Karpas-422 (cell line): ENCODE measurements at regions not wholly inside any gene's neighbourhood (a gene's known extent, or its start where the extent isn't known, plus 50 kb on each side); places are given as distances from the start of the nearest gene placed in this dataset.
"Not testable (repeated sequence)": the region's sequence is repeated elsewhere in the genome, so short reads cannot be mapped to it uniquely, and the experiment has no call there.

Source experiments
- DNase-seq: peaks from one replicate; pipeline ENCODE4 v3.0.0-alpha.2; 2015
- H2AFZ ChIP-seq: fragments of 200-600 bp; sonication (generic); 2 replicates; pipeline ENCODE4 v1.6.1; 2014; ENCODE audit warnings: antibody characterized with exemption, low read length, mixed read lengths
- H3K27ac ChIP-seq: fragments of 200-600 bp; sonication (generic); 2 replicates; pipeline ENCODE4 v1.5.1; 2014; ENCODE audit warnings: mild to moderate bottlenecking, low read length, moderate library complexity
- H3K27me3 ChIP-seq: fragments of 200-600 bp; sonication (generic); 2 replicates; pipeline ENCODE4 v1.6.1; 2014; ENCODE audit warnings: low read length, mixed read lengths
- H3K36me3 ChIP-seq: fragments of 200-600 bp; sonication (generic); 2 replicates; pipeline ENCODE4 v1.6.1; 2014; ENCODE audit warnings: low read length, mixed read lengths; ENCODE audit not compliant: insufficient read depth
- H3K4me1 ChIP-seq: fragments of 200-600 bp; sonication (generic); 2 replicates; pipeline ENCODE4 v1.6.1; 2014; ENCODE audit warnings: mild to moderate bottlenecking, low read length, mixed read lengths
- H3K4me2 ChIP-seq: fragments of 200-600 bp; sonication (generic); 2 replicates; pipeline ENCODE4 v1.6.1; 2014; ENCODE audit warnings: low read length, low read depth, mild to moderate bottlenecking; ENCODE audit not compliant: poor library complexity, severe bottlenecking
- H3K4me3 ChIP-seq: fragments of 200-600 bp; sonication (generic); 2 replicates; pipeline ENCODE4 v1.5.1; 2014; ENCODE audit warnings: mild to moderate bottlenecking, antibody characterized with exemption, low read length, mixed read lengths
- H3K79me2 ChIP-seq: fragments of 200-600 bp; sonication (generic); 2 replicates; pipeline ENCODE4 v1.6.1; 2014; ENCODE audit warnings: mild to moderate bottlenecking, low read length, mixed read lengths
- H3K9ac ChIP-seq: fragments of 200-600 bp; sonication (generic); 2 replicates; pipeline ENCODE4 v1.6.0; 2014; ENCODE audit warnings: low read length
- H3K9me2 ChIP-seq: fragments of 200-600 bp; sonication (generic), shearing (Covaris generic); replicated peaks from 2 replicates; pipeline ENCODE4 v1.6.0; 2014; ENCODE audit warnings: mild to moderate bottlenecking, low read length, moderate library complexity; ENCODE audit not compliant: insufficient read depth
- H3K9me3 ChIP-seq: fragments of 300-700, 200-600 bp; sonication (generic); 2 replicates; pipeline ENCODE4 v1.6.1; 2014; ENCODE audit warnings: low read length, mixed read lengths
- H4K20me1 ChIP-seq: fragments of 200-600 bp; sonication (generic); 2 replicates; pipeline ENCODE4 v1.6.1; 2014; ENCODE audit warnings: mild to moderate bottlenecking, antibody characterized with exemption, low read length, low read depth; ENCODE audit not compliant: insufficient read depth

DNA sequence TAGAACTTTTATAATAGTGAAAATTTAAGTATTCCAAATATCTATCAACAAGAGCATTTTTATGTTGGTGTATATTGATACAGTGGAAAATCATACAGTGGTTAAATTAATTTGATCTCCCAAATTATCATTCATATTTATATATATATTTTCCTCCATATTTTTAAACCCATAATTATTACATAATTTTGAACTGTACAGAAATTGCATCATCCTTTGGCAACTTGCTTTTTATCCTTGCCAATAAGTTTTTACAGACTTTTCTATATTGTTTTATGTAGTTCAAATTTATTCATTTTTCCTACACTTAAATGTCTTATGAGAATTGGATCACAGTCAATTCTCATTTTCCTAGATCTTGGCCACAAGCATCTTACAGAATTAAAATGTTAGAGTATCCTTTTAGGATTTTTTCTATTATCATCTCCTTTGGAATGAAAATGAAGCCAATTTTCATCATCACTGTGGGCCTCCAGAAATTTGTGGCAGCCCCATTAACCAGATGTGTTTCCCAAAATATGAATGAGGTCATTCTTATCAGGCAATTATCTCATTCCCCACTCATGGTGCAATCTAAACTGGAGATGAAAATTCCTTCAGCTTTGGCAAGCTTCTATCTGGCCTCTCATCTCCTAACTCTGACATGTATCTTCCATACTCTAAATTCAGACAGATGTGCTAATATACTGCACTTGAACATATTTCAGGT is 94.2 kb upstream of the DLGAP1 start:
- no peak for DNase-seq
- H3K4me2 ChIP-seq = no peak overlapping the region
- no peak overlapping the region for H2AFZ ChIP-seq
- H4K20me1 ChIP-seq = no peaks in the 10 kb centered on the region
- no peaks in the 10 kb centered on the region for H3K9me2 ChIP-seq
- H3K9ac ChIP-seq = no peak overlapping the region
- no peaks in the 10 kb centered on the region for H3K9me3 ChIP-seq
- no peak overlapping the region for H3K4me3 ChIP-seq
- no peaks in the 10 kb centered on the region for H3K36me3 ChIP-seq
- no peaks in the 10 kb centered on the region for H3K4me1 ChIP-seq
- H3K79me2 ChIP-seq = no peaks in the 10 kb centered on the region
- H3K27me3 ChIP-seq = no peaks in the 10 kb centered on the region
- no peak overlapping the region for H3K27ac ChIP-seq

GRCh38 chr18:4547126-4547525 is 92.0 kb upstream of the DLGAP1 start:
- no peak overlapping the region for H3K4me2 ChIP-seq
- no peaks in the 10 kb centered on the region for H4K20me1 ChIP-seq
- H3K9me2 ChIP-seq = no peaks in the 10 kb centered on the region
- no peaks in the 10 kb centered on the region for H3K36me3 ChIP-seq
- no peaks in the 10 kb centered on the region for H3K79me2 ChIP-seq
- DNase-seq = no peak
- no peaks in the 10 kb centered on the region for H3K27me3 ChIP-seq
- no peak overlapping the region for H3K27ac ChIP-seq
- no peak overlapping the region for H3K9ac ChIP-seq
- no peaks in the 10 kb centered on the region for H3K4me1 ChIP-seq
- H3K9me3 ChIP-seq = no peaks in the 10 kb centered on the region
- H3K4me3 ChIP-seq = no peak overlapping the region
- no peak overlapping the region for H2AFZ ChIP-seq

DNA sequence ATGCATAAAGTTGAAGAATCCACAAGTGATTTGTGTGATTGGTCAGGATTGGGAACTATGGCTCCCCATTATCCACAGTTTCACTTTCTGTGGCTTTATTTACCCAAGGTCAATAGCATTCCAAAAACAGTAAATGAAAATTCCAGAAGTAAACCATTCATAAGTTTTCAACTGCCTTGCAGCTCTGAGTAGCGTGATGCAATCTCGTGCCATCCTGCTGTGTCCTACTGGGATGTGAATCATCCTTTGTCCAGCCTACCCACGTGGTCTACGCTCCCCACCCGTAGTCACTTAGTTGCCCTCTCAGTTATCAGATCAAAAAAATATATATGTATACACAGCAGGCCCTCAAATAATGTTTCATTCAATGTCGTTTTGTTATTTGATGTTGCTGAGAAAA is 89.0 kb upstream of the DLGAP1 start:
- Histone ChIP-seq H3K4me2 (no peak overlapping the region), H4K20me1 (no peaks in the 10 kb centered on the region), H3K27me3 (peaks cover under 1% of the 10 kb centered on the region; the same call in 1 of the 2 replicates), H3K27ac (no peak overlapping the region), H3K36me3 (no peaks in the 10 kb centered on the region), H3K9me3 (peaks cover under 1% of the 10 kb centered on the region), H3K9ac (no peak overlapping the region), H3K4me3 (no peak overlapping the region), H3K79me2 (no peaks in the 10 kb centered on the region), H3K4me1 (no peaks in the 10 kb centered on the region), H2AFZ (no peak overlapping the region), H3K9me2 (no peaks in the 10 kb centered on the region)
- DNase-seq = no peak

DNA sequence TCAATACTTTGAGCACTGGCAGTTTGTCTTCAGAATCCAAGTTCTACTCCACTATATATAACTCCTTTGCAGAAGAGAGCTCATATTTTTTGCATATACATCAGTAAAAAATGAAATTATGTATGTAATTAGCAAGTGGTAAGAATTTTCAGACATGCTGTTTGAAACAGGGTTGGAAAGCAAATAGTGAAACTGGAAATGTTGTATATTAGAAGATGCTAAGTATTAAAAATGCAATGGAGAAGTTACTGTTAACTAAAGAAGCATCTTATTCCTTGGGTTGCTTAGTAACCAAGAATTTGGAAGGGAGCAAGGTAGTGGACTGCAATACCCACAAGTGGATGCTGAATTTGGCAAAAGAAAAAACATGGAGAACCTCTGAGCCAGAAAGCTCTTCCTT is 88.6 kb upstream of the DLGAP1 start:
- peaks cover 3% of the 10 kb centered on the region; the same call in 1 of the 2 replicates for H3K27me3 ChIP-seq
- no peaks in the 10 kb centered on the region for H3K79me2 ChIP-seq
- H3K27ac ChIP-seq = no peak overlapping the region
- H3K36me3 ChIP-seq = no peaks in the 10 kb centered on the region
- no peak overlapping the region for H3K4me3 ChIP-seq
- no peak overlapping the region for H3K4me2 ChIP-seq
- H3K9ac ChIP-seq = no peak overlapping the region
- peaks cover 5% of the 10 kb centered on the region for H3K9me3 ChIP-seq
- H2AFZ ChIP-seq = no peak overlapping the region
- no peaks in the 10 kb centered on the region for H3K9me2 ChIP-seq
- DNase-seq = no peak
- no peaks in the 10 kb centered on the region for H4K20me1 ChIP-seq
- no peaks in the 10 kb centered on the region for H3K4me1 ChIP-seq

DNA sequence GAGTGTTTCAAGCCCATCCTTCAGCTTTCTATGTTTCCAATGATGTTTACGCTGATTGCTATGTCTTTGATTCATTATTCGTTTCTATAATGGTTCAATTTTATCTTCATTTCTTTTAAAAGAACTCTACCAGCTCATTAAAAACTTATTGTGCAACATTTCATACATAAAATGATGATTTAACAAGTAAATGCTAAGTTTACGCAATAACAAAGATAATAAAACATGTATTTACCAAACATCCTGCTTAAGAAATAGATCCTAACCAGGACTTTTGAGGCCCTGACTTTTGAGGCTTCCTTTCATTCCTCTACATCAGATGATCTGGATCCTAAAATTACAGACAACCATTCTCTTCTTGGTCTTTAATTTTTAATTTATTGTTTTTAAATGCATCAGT is 86.5 kb upstream of the DLGAP1 start:
- H3K9me2 ChIP-seq = no peaks in the 10 kb centered on the region
- H3K9me3 ChIP-seq = peaks cover 6% of the 10 kb centered on the region
- H3K4me2 ChIP-seq = no peak overlapping the region
- no peak for DNase-seq
- no peaks in the 10 kb centered on the region for H3K79me2 ChIP-seq
- no peaks in the 10 kb centered on the region for H3K36me3 ChIP-seq
- H3K4me1 ChIP-seq = no peaks in the 10 kb centered on the region
- no peak overlapping the region for H2AFZ ChIP-seq
- no peaks in the 10 kb centered on the region for H4K20me1 ChIP-seq
- H3K4me3 ChIP-seq = no peak overlapping the region
- H3K9ac ChIP-seq = no peak overlapping the region
- no peak overlapping the region for H3K27ac ChIP-seq
- H3K27me3 ChIP-seq = peaks cover 3% of the 10 kb centered on the region; the same call in 1 of the 2 replicates

- H3K36me3 ChIP-seq = no peaks in the 10 kb centered on the region
- H2AFZ ChIP-seq = no peak overlapping the region
- H3K79me2 ChIP-seq = no peaks in the 10 kb centered on the region
- no peaks in the 10 kb centered on the region for H3K9me2 ChIP-seq
- no peak overlapping the region for H3K4me2 ChIP-seq
- H3K9me3 ChIP-seq = peaks cover 8% of the 10 kb centered on the region
- H3K27ac ChIP-seq = no peak overlapping the region
- no peaks in the 10 kb centered on the region for H3K4me1 ChIP-seq
- no peak overlapping the region for H3K4me3 ChIP-seq
- no peak overlapping the region for H3K9ac ChIP-seq
- peaks cover 3% of the 10 kb centered on the region; the same call in 1 of the 2 replicates for H3K27me3 ChIP-seq
- no peak for DNase-seq
- H4K20me1 ChIP-seq = no peaks in the 10 kb centered on the region
Measured at GRCh38 chr18:4536447-4536846, 81.3 kb upstream of the DLGAP1 start.

DNA sequence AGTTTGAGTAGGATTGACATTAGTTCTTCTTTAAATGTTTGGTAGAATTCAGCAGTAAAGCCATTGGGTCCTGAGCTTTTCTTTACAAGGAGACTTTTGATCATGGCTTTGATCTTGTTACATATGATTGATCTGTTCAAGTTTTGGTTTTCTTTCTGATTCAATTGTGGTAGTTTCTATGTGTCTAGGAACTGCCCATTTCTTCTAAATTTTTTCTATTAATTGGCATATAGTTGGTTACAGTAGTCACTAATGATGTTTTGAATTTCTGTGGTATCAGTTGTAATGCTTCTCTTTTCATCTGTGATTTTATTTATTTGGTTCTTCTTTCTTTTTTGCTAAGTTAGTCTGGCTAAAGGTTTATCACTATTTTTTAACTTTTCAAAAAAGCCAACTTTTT is 73.3 kb upstream of the DLGAP1 start:
- Histone ChIP-seq H3K4me2 (no peak overlapping the region), H3K9me3 (0 out of 2 replicates have a peak, but pooled peaks cover 2% of the 10 kb centered on the region), H3K27ac (no peak overlapping the region), H2AFZ (no peak overlapping the region), H3K27me3 (no peaks in the 10 kb centered on the region), H3K9ac (no peak overlapping the region), H4K20me1 (no peaks in the 10 kb centered on the region), H3K79me2 (no peaks in the 10 kb centered on the region), H3K4me1 (no peaks in the 10 kb centered on the region), H3K9me2 (no peaks in the 10 kb centered on the region), H3K4me3 (no peak overlapping the region), H3K36me3 (no peaks in the 10 kb centered on the region)
- no peak for DNase-seq

DNA sequence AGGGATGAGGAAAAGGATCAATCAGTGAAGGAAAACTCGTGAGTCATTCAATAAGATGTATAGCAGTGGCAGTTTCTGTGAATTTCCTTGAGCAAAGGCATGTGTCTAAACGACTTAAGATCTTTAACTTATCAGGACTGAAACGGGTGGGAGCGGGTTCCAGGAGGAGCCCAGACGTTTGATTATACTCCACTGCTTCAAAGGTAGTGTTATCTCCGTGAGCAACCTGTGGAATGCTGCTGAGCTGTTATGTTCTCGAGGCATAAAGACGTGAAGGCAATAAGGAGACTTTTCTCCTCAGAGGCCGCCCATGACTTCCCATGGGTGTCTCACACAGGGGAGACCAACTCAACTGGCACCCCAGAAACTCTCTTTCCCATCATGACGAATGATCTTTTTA is 72.7 kb upstream of the DLGAP1 start:
- not testable (repeated sequence) for H3K27me3 ChIP-seq, H3K4me3 ChIP-seq, DNase-seq, H3K4me1 ChIP-seq, H4K20me1 ChIP-seq, H3K9me3 ChIP-seq, H3K36me3 ChIP-seq, H3K79me2 ChIP-seq, H3K4me2 ChIP-seq, H2AFZ ChIP-seq, H3K9ac ChIP-seq, H3K27ac ChIP-seq, H3K9me2 ChIP-seq
